Heart right ventricle (tissue), 16 donors: ENCODE measurements at regions not wholly inside any gene's neighbourhood (a gene's known extent, or its start where the extent isn't known, plus 50 kb on each side); places are given as distances from the start of the nearest gene placed in this dataset.

Source experiments
- ATAC-seq, 8 donors: fragments of 200-7000 bp; cut with Tn5 transposase; one replicate each; pipeline ENCODE4 v1.9.1; 2020; ENCODE audit warnings: mild to moderate bottlenecking in 8 of 8, moderate library complexity in 8 of 8, moderate number of reproducible peaks in 1 of 8
- DNase-seq, 2 donors: peaks; one replicate each; pipeline ENCODE4 v3.0.0-alpha.2; 2020
- H3K27ac ChIP-seq, 10 donors: fragments of 200-600 bp; sonication (generic) in 2 of 10; one replicate each; pipeline versions ENCODE4 v1.5.0 to v1.8.0; 2020 to 2022; ENCODE audit warnings: mild to moderate bottlenecking in 3 of 10
- H3K27me3 ChIP-seq, 7 donors: fragments of 200-600 bp; one replicate each; pipeline ENCODE4 v1.8.0; 2021 to 2022; ENCODE audit warnings: mild to moderate bottlenecking in 2 of 7
- H3K36me3 ChIP-seq, 9 donors: fragments of 200-600 bp; sonication (generic) in 1 of 9; one replicate each; pipeline versions ENCODE4 v1.5.0 to v1.8.0; 2020 to 2022; ENCODE audit warnings: mild to moderate bottlenecking in 2 of 9
- H3K4me1 ChIP-seq, 9 donors: fragments of 200-600 bp; sonication (generic) in 1 of 9; one replicate each; pipeline versions ENCODE4 v1.5.0 to v1.8.0; 2020 to 2022; ENCODE audit warnings: mild to moderate bottlenecking in 4 of 9
- H3K4me3 ChIP-seq, 10 donors: fragments of 200-600 bp; sonication (generic) in 2 of 10; one replicate each; pipeline versions ENCODE4 v1.5.0 to v1.8.0; 2020 to 2022; ENCODE audit warnings: mild to moderate bottlenecking in 7 of 10, moderate library complexity in 2 of 10
- H3K9me3 ChIP-seq, 11 donors: fragments of 200-600 bp in 10 of 11; sonication (generic) in 2 of 11; one replicate each; pipeline versions ENCODE4 v1.5.0 to v1.8.0; 2013 to 2022; ENCODE audit warnings: mild to moderate bottlenecking in 2 of 11, control low read depth in 1 of 11, moderate library complexity in 1 of 11
- WGBS, 2 donors: extraction: QIAGEN DNeasy Blood & Tissue Kit; methylation state at CpG; one replicate each; pipeline ENCODE4 v1.1.7; 2013; ENCODE audit warnings: inconsistent platforms in 1 of 2; 5-methylcytosine and 5-hydroxymethylcytosine counted together
- intact Hi-C, 10 donors: fragments of 100-400 bp; cut with DNase I; formaldehyde crosslinking; loops; one replicate each; pipeline versions ENCODE4 v1.11.1 to v1.14.2; 2022
- TF ChIP-seq, protein P1 (sequence below), 9 donors: fragments of 200-600 bp; sonication (generic) in 2 of 9; IDR thresholded peaks; one replicate each; pipeline versions ENCODE4 v1.5.0 to v1.8.0; 2021 to 2022; ENCODE audit warnings: antibody characterized with exemption in 9 of 9, mild to moderate bottlenecking in 5 of 9, moderate library complexity in 1 of 9
- donor health status: Arrhythmogenic right ventricular cardiomyopathy.
- donor health status: ischemic (EF 13 %, LVEDD 7.1; RV severe dilation, severe dysfunction).
- donor health status: healthy with polysubstance abuse.
- donor health status: DM: no; HTN: yes; CAD: no.
- donor health status: DM: no; HTN: no; CAD: no.
- donor health status: ischemic (EF 25% LVEDD 6.9; RV normal size, moderate dysfunction).
- donor health status: ischemic (EF 25% LVEDD 5.7; RV mildly dilated, moderate dysfunction).
- donor health status: healthy.
- donor health status: DM: yes; HTN: yes; CAD: no.
- donor health status: Ischemic cardiomyopathy.
- donor health status: ischemic (EF 35%, LVEDD 5.7; RV mildly dilated, moderate dysfunction).
- donor health status: nonischemic (EF 11% LVEDD 7.7; RV severe dilation, severe dysfunction).
- donor health status: DM: yes; HTN: yes; CAD: no.
- donor health status: PGD.
- donor health status: ischemic (EF 29% LVEDD 5.4; RV normal size, mild dysfunction).
- donor health status: nonischemic (EF 23%, LVEDD 6.1; RV moderate dilation, normal function).

DNA sequence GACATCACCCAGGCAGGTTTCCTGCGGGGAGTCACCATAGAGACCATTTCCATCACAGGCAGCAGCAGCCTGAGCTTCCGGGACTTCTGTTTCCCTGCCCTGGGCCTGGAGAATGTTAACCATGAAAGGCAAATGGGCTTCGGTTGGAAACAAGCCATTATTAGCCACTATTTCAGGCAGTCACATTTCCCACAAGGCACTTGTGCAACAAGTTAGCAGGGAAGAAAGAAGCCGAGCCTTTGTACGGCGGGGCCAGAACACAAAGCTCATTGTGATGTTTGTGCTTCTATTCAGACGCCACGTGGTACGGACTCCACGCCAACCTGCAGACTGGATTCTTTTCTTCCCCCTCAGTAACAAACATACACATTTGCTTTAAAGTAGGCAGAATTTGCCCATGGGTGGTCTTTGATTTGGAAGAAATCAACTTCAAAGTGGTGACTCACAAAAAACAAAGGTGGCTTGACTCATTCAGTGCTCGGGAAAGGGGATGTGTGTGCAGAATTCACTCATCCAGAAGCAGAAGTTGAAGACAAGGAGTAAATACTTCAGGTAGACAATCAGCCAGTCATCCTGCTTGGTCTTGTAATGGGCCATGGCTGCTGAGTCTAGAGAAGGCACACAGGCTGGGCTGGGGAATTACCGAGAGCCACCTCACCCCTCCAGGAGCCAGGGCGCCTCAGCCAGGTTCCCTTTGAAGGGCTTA, 154.2 kb upstream of the PRMT8 start:
- Histone ChIP-seq H3K27me3 (no peaks in the 10 kb centered on the region), H3K9me3 (no peaks in the 10 kb centered on the region), H3K27ac (peak overlapping the region; percentile 2 to 82 (median 60)), H3K36me3 (no peaks in the 10 kb centered on the region), H3K4me3 (no peak overlapping the region), H3K4me1 (peaks cover 9 to 57% (median 36%) of the 10 kb centered on the region in 9 donors)
- TF ChIP-seq, protein P1, sequence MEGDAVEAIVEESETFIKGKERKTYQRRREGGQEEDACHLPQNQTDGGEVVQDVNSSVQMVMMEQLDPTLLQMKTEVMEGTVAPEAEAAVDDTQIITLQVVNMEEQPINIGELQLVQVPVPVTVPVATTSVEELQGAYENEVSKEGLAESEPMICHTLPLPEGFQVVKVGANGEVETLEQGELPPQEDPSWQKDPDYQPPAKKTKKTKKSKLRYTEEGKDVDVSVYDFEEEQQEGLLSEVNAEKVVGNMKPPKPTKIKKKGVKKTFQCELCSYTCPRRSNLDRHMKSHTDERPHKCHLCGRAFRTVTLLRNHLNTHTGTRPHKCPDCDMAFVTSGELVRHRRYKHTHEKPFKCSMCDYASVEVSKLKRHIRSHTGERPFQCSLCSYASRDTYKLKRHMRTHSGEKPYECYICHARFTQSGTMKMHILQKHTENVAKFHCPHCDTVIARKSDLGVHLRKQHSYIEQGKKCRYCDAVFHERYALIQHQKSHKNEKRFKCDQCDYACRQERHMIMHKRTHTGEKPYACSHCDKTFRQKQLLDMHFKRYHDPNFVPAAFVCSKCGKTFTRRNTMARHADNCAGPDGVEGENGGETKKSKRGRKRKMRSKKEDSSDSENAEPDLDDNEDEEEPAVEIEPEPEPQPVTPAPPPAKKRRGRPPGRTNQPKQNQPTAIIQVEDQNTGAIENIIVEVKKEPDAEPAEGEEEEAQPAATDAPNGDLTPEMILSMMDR (IDR thresholded peaks at IDR 0.05) = no peak
- ATAC-seq (peak; percentile 74 to 89 (median 84)), DNase-seq (peak in 1 of 2 donors; percentile 82)
- 45 to 46% methylated on average over 13 of the region's 13 CpGs for WGBS, 2 donors
- intact Hi-C loops = loop anchor here in 2 of 10 donors (5.0 to 10.0 kb wide), 2 partner anchors 34 to 278 kb away; no protein-coding TSS in a partner anchor

DNA sequence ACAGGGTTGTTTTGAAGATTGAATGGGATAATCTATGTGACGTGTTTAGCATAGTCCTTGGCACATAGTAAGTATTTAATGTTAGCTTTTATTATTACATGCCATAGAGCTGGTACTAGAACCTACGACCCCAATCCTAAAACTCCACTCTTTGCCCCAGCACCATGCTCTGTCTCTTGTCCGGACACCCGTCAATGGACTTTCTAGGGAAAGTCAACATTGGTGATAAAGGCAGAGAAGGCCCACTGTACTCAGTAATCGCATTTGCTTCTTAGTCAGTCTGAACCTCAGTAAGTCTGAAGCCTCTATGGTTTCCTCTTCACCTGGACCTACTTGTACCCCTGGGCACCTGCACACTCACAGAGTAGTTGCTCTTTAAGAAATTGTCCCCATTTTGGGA, 153.1 kb upstream of the PRMT8 start:
- Histone ChIP-seq H3K4me1 (peaks cover 15 to 62% (median 43%) of the 10 kb centered on the region in 9 donors), H3K9me3 (no peaks in the 10 kb centered on the region), H3K27ac (no peak overlapping the region), H3K4me3 (no peak overlapping the region), H3K27me3 (peaks cover 0 to 6% (median 0%) of the 10 kb centered on the region in 7 donors), H3K36me3 (no peaks in the 10 kb centered on the region)
- TF ChIP-seq, protein P1 (IDR thresholded peaks at IDR 0.05) = no peak
- no peak for ATAC-seq
- 86 to 98% methylated on average over 5 of the region's 5 CpGs for WGBS, 2 donors
- intact Hi-C loops = loop anchor here in 2 of 10 donors (5.0 to 10.0 kb wide), 2 partner anchors 36 to 277 kb away; no protein-coding TSS in a partner anchor
- DNase-seq = no peak

DNA sequence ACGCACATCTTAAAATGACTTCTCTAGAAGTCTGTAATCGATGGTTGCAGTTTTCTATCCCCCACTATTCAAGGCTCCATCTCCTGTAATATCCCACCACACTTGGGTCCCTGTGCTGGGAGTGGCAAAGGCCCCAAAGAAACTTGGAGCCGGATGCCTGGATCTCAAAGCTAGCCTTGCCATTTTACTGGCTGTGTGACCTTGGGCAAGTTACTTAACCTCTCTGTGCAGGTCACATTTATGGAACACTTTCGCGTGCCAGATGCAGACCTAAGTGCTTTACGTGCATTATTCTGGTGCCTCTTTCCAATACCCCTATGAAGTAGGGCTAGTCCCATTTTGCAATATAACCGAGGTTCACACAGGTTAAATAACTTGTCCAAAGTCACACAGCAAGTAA, 151.8 kb upstream of the PRMT8 start:
- TF ChIP-seq, protein P1 (IDR thresholded peaks at IDR 0.05) = no peak
- Histone ChIP-seq H3K27me3 (peaks cover 0 to 10% (median 0%) of the 10 kb centered on the region in 7 donors), H3K4me3 (no peak overlapping the region), H3K36me3 (no peaks in the 10 kb centered on the region), H3K4me1 (peaks cover 15 to 51% (median 34%) of the 10 kb centered on the region in 9 donors), H3K9me3 (no peaks in the 10 kb centered on the region), H3K27ac (no peak overlapping the region)
- DNase-seq = no peak
- intact Hi-C loops = loop anchor here in 2 of 10 donors (5.0 to 10.0 kb wide), 2 partner anchors 37 to 276 kb away; no protein-coding TSS in a partner anchor
- WGBS, 2 donors = 96% methylated on average over 7 of the region's 7 CpGs
- ATAC-seq = no peak

DNA sequence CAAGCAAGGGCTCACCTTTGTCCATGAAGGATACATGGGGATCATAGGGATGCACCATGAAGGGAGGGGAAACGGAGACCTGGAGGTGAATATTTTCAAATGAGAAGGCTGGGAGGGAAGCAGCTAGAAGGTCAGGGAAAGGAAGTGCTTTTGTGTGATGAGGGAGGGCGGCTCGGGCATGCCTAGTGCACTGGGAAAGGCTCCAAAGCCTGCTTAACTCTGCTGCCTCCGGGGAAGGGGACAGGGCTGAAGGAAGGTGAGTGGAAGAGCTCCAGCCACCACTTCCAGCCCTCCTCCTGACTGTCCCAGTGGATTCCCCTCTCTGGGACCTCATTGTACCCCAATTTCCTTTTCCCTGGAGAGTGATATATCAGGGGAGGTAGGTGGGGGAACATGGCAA, 149.4 kb upstream of the PRMT8 start:
- ATAC-seq (peak; percentile 56 to 85 (median 72)), DNase-seq (peak in 1 of 2 donors; percentile 42)
- no peaks in the 10 kb centered on the region for H3K36me3 ChIP-seq
- no peaks in the 10 kb centered on the region for H3K9me3 ChIP-seq
- intact Hi-C loops = loop anchor here in 2 of 10 donors (5.0 to 10.0 kb wide), 2 partner anchors 333 to 436 kb away; no protein-coding TSS in a partner anchor
- TF ChIP-seq, protein P1 (IDR thresholded peaks at IDR 0.05) = no peak
- 10 to 12% methylated on average over 4 of the region's 4 CpGs for WGBS, 2 donors
- H3K4me3 ChIP-seq = no peak overlapping the region
- peak overlapping the region in 8 of 10 donors; percentile 20 to 74 (median 55) for H3K27ac ChIP-seq
- H3K4me1 ChIP-seq = peaks cover 15 to 30% (median 21%) of the 10 kb centered on the region in 9 donors
- peaks cover 0 to 10% (median 0%) of the 10 kb centered on the region in 7 donors for H3K27me3 ChIP-seq
